Endothelial cell of umbilical vein (primary cell): ENCODE measurements at regions not wholly inside any gene's neighbourhood (a gene's known extent, or its start where the extent isn't known, plus 50 kb on each side); places are given as distances from the start of the nearest gene placed in this dataset.

Experiments
- BruUV-seq: library from RNA; stranded (reverse); fragments of 400-500 nt; replicated peaks from 2 replicates; lab custom pipeline; 2021; lab: Mats Ljungman, UMichigan
- CTCF ChIA-PET: fragments of 300-600, 350-600 bp; sonication (Branson Sonifier 250); formaldehyde crosslinking; loops from one replicate; lab custom pipeline; 2021; ENCODE audit warnings: antibody characterized with exemption, inconsistent platforms; lab: Charles Lee
- POLR2A ChIA-PET: fragments of 300-600, 350-600 bp; sonication (Branson Sonifier 250); formaldehyde crosslinking; loops from one replicate; lab custom pipeline; 2021; ENCODE audit warnings: antibody characterized with exemption, inconsistent platforms; lab: Charles Lee
- DNase-seq: peaks from one replicate; pipeline ENCODE4 v3.0.0-alpha.2; 2011; ENCODE audit warnings: low read depth, low spot score
- FAIRE-seq: peaks from 2 replicates; lab custom pipeline; 2011; peaks lifted over from hg19 to GRCh38; lab: Jason Lieb, UNC
- H2AFZ ChIP-seq: 2 replicates; pipeline ENCODE4 v1.6.0; 2012; ENCODE audit warnings: low read depth, low read length, control low read depth, inconsistent platforms
- H3K27ac ChIP-seq: 2 replicates; pipeline ENCODE4 v1.5.1; 2011; ENCODE audit warnings: low read depth, mild to moderate bottlenecking, control low read depth, low read length, moderate library complexity; ENCODE audit not compliant: insufficient read depth
- H3K27me3 ChIP-seq, 2 experiments: 2 replicates each; pipeline versions ENCODE4 v1.6.0 to v1.6.1; 2011; ENCODE audit warnings: low read length in 2 of 2, mixed read lengths in 1 of 2; ENCODE audit not compliant: control insufficient read depth in 2 of 2, insufficient read depth in 2 of 2
- H3K36me3 ChIP-seq, 2 experiments: 2 replicates in 1 of 2; 3 replicates in 1 of 2; pipeline ENCODE4 v1.5.1; 2011; ENCODE audit warnings: low read length in 2 of 2, mild to moderate bottlenecking in 1 of 2, moderate library complexity in 1 of 2; ENCODE audit not compliant: control insufficient read depth in 2 of 2, insufficient read depth in 2 of 2; ENCODE audit errors: extremely low read depth in 1 of 2
- H3K4me1 ChIP-seq: 3 replicates; pipeline ENCODE4 v1.5.1; 2011; ENCODE audit warnings: mild to moderate bottlenecking, low read length; ENCODE audit not compliant: control insufficient read depth, insufficient read depth; ENCODE audit errors: extremely low read depth
- H3K4me2 ChIP-seq: 2 replicates; pipeline ENCODE4 v1.6.1; 2011; ENCODE audit warnings: low read length, control low read depth, mixed read lengths; ENCODE audit not compliant: insufficient read depth
- H3K4me3 ChIP-seq, 3 experiments: fragments of 200-600 bp in 1 of 3; sonication (generic), shearing (Covaris generic) in 1 of 3; replicated peaks in 1 of 3; 2 replicates each; pipeline ENCODE4 v1.5.1; 2011 to 2016; ENCODE audit warnings: control low read depth in 3 of 3, low read length in 3 of 3, mild to moderate bottlenecking in 2 of 3, inconsistent platforms in 1 of 3, low read depth in 1 of 3, moderate library complexity in 1 of 3; ENCODE audit not compliant: insufficient read depth in 1 of 3
- H3K79me2 ChIP-seq: 2 replicates; pipeline ENCODE4 v1.6.0; 2012; ENCODE audit warnings: low read length, inconsistent platforms; ENCODE audit not compliant: control insufficient read depth, insufficient read depth
- H3K9ac ChIP-seq: replicated peaks from 2 replicates; pipeline ENCODE3; 2011; ENCODE audit warnings: low read length, control low read depth; ENCODE audit not compliant: insufficient read depth; ENCODE audit errors: extremely low read depth
- H3K9me1 ChIP-seq: replicated peaks from 3 replicates; pipeline ENCODE4 v1.6.0; 2011; ENCODE audit warnings: mild to moderate bottlenecking, low read length; ENCODE audit not compliant: control insufficient read depth, insufficient read depth; ENCODE audit errors: extremely low read depth
- H3K9me3 ChIP-seq: replicated peaks from 2 replicates; pipeline ENCODE4 v1.5.1; 2012; ENCODE audit warnings: low read length, inconsistent platforms; ENCODE audit not compliant: control insufficient read depth, insufficient read depth
- H4K20me1 ChIP-seq: replicated peaks from 2 replicates; pipeline ENCODE3; 2011; ENCODE audit warnings: mild to moderate bottlenecking, low read length; ENCODE audit not compliant: control insufficient read depth, insufficient read depth; ENCODE audit errors: extremely low read depth
- EZH2 ChIP-seq: IDR thresholded peaks from 2 replicates; pipeline ENCODE4 v1.6.1; 2012; ENCODE audit warnings: borderline replicate concordance, low read depth, mild to moderate bottlenecking, moderate library complexity, low read length, inconsistent platforms; ENCODE audit not compliant: severe bottlenecking
- FOS ChIP-seq: IDR thresholded peaks from 2 replicates; pipeline ENCODE4 v1.6.1; 2011; ENCODE audit warnings: mild to moderate bottlenecking, low read length, moderate library complexity, borderline replicate concordance; ENCODE audit not compliant: insufficient read depth
- GATA2 ChIP-seq: IDR thresholded peaks from 2 replicates; pipeline ENCODE4 v1.7.0; 2011; ENCODE audit warnings: low read depth, mild to moderate bottlenecking, moderate library complexity, mixed read lengths, low read length; ENCODE audit not compliant: insufficient read length, insufficient read depth
- JUN ChIP-seq: IDR thresholded peaks from 2 replicates; pipeline ENCODE4 v1.6.1; 2011; ENCODE audit warnings: borderline replicate concordance, low read depth; ENCODE audit not compliant: insufficient read length, insufficient read depth
- MAX ChIP-seq: IDR thresholded peaks from 2 replicates; pipeline ENCODE4 v1.6.1; 2011; ENCODE audit not compliant: insufficient read depth, insufficient read length
- MYC ChIP-seq: IDR thresholded peaks from one replicate; pipeline ENCODE4 v1.6.1; 2011; ENCODE audit warnings: mild to moderate bottlenecking, low read depth, low read length
- POLR2A ChIP-seq: IDR thresholded peaks from 2 replicates; pipeline ENCODE4 v1.6.1; 2012; ENCODE audit warnings: low read depth, mild to moderate bottlenecking, control low read depth, low read length
- POLR2AphosphoS5 ChIP-seq: IDR thresholded peaks from 2 replicates; pipeline ENCODE4 v1.6.1; 2012; ENCODE audit warnings: low read depth, mild to moderate bottlenecking, control low read depth, low read length, moderate library complexity; ENCODE audit not compliant: insufficient read depth
- dilution Hi-C: fragments of 300-500 bp; cut with MboI; formaldehyde crosslinking; loops from one replicate; pipeline ENCODE4 v1.15.0; 2019; ENCODE audit warnings: low sequenced_read_pairs; ENCODE audit not compliant: extremely low pct_ligation_motif_present
- intact Hi-C: fragments of 100-400 bp; cut with micrococcal nuclease; formaldehyde crosslinking; loops from one replicate; pipeline ENCODE4 v1.10.0; 2022

- Histone ChIP-seq H3K4me3 (no peak overlapping the region), H3K79me2 (no peaks in the 10 kb centered on the region), H3K4me1 (peaks cover 2% of the 10 kb centered on the region), H3K9ac (no peak overlapping the region), H3K9me1 (no peaks in the 10 kb centered on the region), H3K27ac (no peak overlapping the region), H4K20me1 (no peaks in the 10 kb centered on the region), H3K9me3 (no peaks in the 10 kb centered on the region), H3K36me3 (no peaks in the 10 kb centered on the region), H3K4me2 (no peak overlapping the region), H2AFZ (no peak overlapping the region), H3K27me3 (peaks cover 2 to 5% of the 10 kb centered on the region in 2 experiments)
- ChIA-PET CTCF (no interaction called here), POLR2A (no interaction called here)
- DNase-seq (no peak), FAIRE-seq (no peak)
- no peak for TF ChIP-seq POLR2A
- TF ChIP-seq JUN, result no peak
- no peak for TF ChIP-seq MAX
- TF ChIP-seq POLR2AphosphoS5, result no peak
- no peak for TF ChIP-seq FOS
- TF ChIP-seq GATA2, result no peak
- TF ChIP-seq MYC, result no peak
- no TSS peak for BruUV-seq
- intact Hi-C loops, result no loop called here
- dilution Hi-C loops, result no loop called here
Measured at GRCh38 chr16:86979061-86979460, 338.1 kb downstream of the C16orf95 start.

GRCh38 chr16:86979984-86980553 is 337.1 kb downstream of the C16orf95 start:
- no peak overlapping the region for H3K4me2 ChIP-seq
- no peaks in the 10 kb centered on the region for H4K20me1 ChIP-seq
- ChIA-PET POLR2A (no interaction called here), CTCF (interaction anchor here (0.8 to 1.3 kb wide), 2 partner anchors 10 to 106 kb away, joined by 3 read pairs; no protein-coding TSS in a partner anchor)
- intact Hi-C loops, result no loop called here
- H3K9ac ChIP-seq, result no peak overlapping the region
- H2AFZ ChIP-seq, result no peak overlapping the region
- no peaks in the 10 kb centered on the region for H3K9me1 ChIP-seq
- no peak for FAIRE-seq
- no TSS peak for BruUV-seq
- H3K4me3 ChIP-seq, result no peak overlapping the region
- H3K27ac ChIP-seq, result no peak overlapping the region
- H3K36me3 ChIP-seq, result no peaks in the 10 kb centered on the region
- dilution Hi-C loops, result no loop called here
- no peak for TF ChIP-seq EZH2
- TF ChIP-seq MYC, result no peak
- TF ChIP-seq GATA2, result no peak
- no peak for TF ChIP-seq MAX
- no peaks in the 10 kb centered on the region for H3K9me3 ChIP-seq
- no peaks in the 10 kb centered on the region for H3K79me2 ChIP-seq
- H3K27me3 ChIP-seq, result peaks cover 2 to 5% of the 10 kb centered on the region in 2 experiments
- peaks cover 2% of the 10 kb centered on the region for H3K4me1 ChIP-seq
- DNase-seq, result no peak
